ENCODE measurements at regions not wholly inside any gene's neighbourhood (a gene's known extent, or its start where the extent isn't known, plus 50 kb on each side); places are given as distances from the start of the nearest gene placed in this dataset.
"Not testable (repeated sequence)": the region's sequence is repeated elsewhere in the genome, so short reads cannot be mapped to it uniquely, and the experiment has no call there.

DNA sequence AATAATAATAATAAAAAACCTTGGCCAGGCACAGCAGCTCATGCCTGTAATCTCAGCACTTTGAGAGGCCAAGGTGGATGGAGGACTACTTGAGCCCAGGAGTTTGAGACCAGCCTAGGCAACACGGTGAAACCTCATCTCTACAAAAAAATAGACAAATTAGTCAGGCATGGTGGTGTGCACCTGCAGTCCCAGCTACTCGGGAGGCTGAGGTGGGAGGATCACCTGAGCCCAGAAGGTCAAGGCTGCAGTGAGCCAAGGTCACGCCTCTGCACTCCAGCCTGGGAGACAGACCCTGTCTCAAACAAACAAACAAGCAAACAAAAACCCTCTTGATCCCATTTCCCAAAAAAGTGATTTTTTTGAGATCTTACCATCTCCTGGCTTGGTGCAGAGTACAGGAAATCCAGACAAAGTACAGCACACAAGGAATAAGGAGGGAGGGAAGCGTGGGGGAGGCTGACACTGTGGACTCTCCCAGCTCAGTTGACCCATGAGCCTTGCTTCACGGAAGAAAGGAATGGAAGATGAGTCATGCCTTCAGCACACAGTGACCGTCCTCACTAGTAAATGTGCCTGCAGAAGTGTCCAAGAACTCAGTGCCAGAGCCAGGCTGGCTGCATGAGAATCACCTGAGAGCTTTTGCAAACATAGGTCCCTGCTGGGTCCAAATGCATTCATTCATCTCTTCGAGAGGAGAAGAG lies 136.9 kb downstream of the OTOP1 start:
- TF ChIP-seq, protein P1, sequence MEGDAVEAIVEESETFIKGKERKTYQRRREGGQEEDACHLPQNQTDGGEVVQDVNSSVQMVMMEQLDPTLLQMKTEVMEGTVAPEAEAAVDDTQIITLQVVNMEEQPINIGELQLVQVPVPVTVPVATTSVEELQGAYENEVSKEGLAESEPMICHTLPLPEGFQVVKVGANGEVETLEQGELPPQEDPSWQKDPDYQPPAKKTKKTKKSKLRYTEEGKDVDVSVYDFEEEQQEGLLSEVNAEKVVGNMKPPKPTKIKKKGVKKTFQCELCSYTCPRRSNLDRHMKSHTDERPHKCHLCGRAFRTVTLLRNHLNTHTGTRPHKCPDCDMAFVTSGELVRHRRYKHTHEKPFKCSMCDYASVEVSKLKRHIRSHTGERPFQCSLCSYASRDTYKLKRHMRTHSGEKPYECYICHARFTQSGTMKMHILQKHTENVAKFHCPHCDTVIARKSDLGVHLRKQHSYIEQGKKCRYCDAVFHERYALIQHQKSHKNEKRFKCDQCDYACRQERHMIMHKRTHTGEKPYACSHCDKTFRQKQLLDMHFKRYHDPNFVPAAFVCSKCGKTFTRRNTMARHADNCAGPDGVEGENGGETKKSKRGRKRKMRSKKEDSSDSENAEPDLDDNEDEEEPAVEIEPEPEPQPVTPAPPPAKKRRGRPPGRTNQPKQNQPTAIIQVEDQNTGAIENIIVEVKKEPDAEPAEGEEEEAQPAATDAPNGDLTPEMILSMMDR (IDR thresholded peaks at IDR 0.05; ENCODE audit: insufficient read depth, low read length, poor library complexity, severe bottlenecking), result not testable (repeated sequence)
- TF ChIP-seq EZH2phosphoT487 (conservative IDR thresholded peaks at IDR 0.05; ENCODE audit: low read length), result not testable (repeated sequence)
